Smooth muscle cell (in vitro differentiated cells): ENCODE measurements at regions not wholly inside any gene's neighbourhood (a gene's known extent, or its start where the extent isn't known, plus 50 kb on each side); places are given as distances from the start of the nearest gene placed in this dataset.

Experiments used
- DNase-seq: peaks from one replicate; lab custom pipeline; 2025; ENCODE audit not compliant: unreplicated experiment; lab: John Stamatoyannopoulos, UW
- H2AFZ ChIP-seq: fragments of 200-600 bp; sonication (generic); 2 replicates; pipeline ENCODE4 v1.6.0; 2016; ENCODE audit warnings: antibody characterized with exemption, low read depth, mild to moderate bottlenecking
- H3F3A ChIP-seq: fragments of 200-600 bp; sonication (generic); 2 replicates; pipeline ENCODE4 v1.6.0; 2017; ENCODE audit warnings: antibody characterized with exemption, low read depth
- H3K27ac ChIP-seq: fragments of 200-600 bp; sonication (generic); 2 replicates; pipeline ENCODE4 v1.5.1; 2016; ENCODE audit warnings: low read depth, mild to moderate bottlenecking
- H3K27me3 ChIP-seq: fragments of 200-600 bp; sonication (generic); 2 replicates; pipeline ENCODE4 v1.6.1; 2016; ENCODE audit warnings: low read depth, mild to moderate bottlenecking
- H3K36me3 ChIP-seq: fragments of 200-600 bp; sonication (generic); 2 replicates; pipeline ENCODE4 v1.5.1; 2016; ENCODE audit warnings: low read depth
- H3K4me1 ChIP-seq: fragments of 200-600 bp; sonication (generic); 2 replicates; pipeline ENCODE4 v1.5.1; 2016; ENCODE audit warnings: low read depth
- H3K4me2 ChIP-seq: fragments of 200-600 bp; sonication (generic); 2 replicates; pipeline ENCODE4 v1.6.0; 2016; ENCODE audit warnings: mild to moderate bottlenecking
- H3K4me3 ChIP-seq: fragments of 200-600 bp; sonication (generic); 2 replicates; pipeline ENCODE4 v1.5.1; 2016; ENCODE audit warnings: mild to moderate bottlenecking
- H3K79me2 ChIP-seq: fragments of 200-600 bp; sonication (generic); 2 replicates; pipeline ENCODE4 v1.6.0; 2016; ENCODE audit warnings: low read depth, mild to moderate bottlenecking
- H3K9ac ChIP-seq: fragments of 200-600 bp; sonication (generic); 2 replicates; pipeline ENCODE4 v1.6.0; 2016; ENCODE audit warnings: low read depth
- H3K9me3 ChIP-seq: fragments of 200-600 bp; sonication (generic); replicated peaks from 2 replicates; pipeline ENCODE4 v1.5.1; 2016; ENCODE audit warnings: low read depth
- H4K20me1 ChIP-seq: fragments of 200-600 bp; sonication (generic); 2 replicates; pipeline ENCODE4 v1.6.0; 2016; ENCODE audit warnings: low read depth
- WGBS: methylation state at CpG from one replicate; pipeline ENCODE4 v1.1.7; 2016; ENCODE audit warnings: low lambda C conversion rate; 5-methylcytosine and 5-hydroxymethylcytosine counted together
- TF ChIP-seq, protein P1 (sequence below): fragments of 200-600 bp; sonication (generic); IDR thresholded peaks from 2 replicates; pipeline ENCODE4 v1.5.1; 2017; ENCODE audit warnings: borderline replicate concordance, mild to moderate bottlenecking, antibody characterized with exemption; ENCODE audit not compliant: insufficient read depth, poor library complexity, severe bottlenecking

DNA sequence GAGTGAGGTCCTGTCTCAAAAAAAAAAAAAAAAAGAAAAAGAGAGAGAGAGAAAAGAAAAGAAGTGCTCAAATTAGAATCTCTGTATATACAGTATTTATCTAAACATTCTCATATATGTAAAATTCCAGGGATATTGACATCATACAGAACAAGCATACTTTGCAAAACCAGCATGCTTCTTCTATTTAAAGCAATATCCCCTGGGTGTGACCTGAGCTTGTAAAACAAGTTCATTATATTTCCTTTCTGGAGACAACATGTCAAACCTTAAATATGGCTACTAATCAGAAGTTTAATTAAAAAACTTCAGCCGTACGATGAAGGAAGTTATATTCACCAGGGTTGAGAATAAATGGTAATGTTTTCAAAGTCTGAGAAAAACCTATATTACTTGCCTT, 175.8 kb upstream of the HMGA2 start:
- peak overlapping the region; percentile 28 for H2AFZ ChIP-seq
- no peak for DNase-seq
- H3K9ac ChIP-seq, result peak overlapping the region; percentile 24
- no peaks in the 10 kb centered on the region for H3K27me3 ChIP-seq
- H3F3A ChIP-seq, result no peaks in the 10 kb centered on the region
- 97% methylated on average over 2 of the region's 2 CpGs for WGBS
- no peaks in the 10 kb centered on the region for H3K79me2 ChIP-seq
- TF ChIP-seq, protein P1, sequence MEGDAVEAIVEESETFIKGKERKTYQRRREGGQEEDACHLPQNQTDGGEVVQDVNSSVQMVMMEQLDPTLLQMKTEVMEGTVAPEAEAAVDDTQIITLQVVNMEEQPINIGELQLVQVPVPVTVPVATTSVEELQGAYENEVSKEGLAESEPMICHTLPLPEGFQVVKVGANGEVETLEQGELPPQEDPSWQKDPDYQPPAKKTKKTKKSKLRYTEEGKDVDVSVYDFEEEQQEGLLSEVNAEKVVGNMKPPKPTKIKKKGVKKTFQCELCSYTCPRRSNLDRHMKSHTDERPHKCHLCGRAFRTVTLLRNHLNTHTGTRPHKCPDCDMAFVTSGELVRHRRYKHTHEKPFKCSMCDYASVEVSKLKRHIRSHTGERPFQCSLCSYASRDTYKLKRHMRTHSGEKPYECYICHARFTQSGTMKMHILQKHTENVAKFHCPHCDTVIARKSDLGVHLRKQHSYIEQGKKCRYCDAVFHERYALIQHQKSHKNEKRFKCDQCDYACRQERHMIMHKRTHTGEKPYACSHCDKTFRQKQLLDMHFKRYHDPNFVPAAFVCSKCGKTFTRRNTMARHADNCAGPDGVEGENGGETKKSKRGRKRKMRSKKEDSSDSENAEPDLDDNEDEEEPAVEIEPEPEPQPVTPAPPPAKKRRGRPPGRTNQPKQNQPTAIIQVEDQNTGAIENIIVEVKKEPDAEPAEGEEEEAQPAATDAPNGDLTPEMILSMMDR, result no peak
- H3K4me1 ChIP-seq, result peaks cover 7% of the 10 kb centered on the region
- H3K36me3 ChIP-seq, result no peaks in the 10 kb centered on the region
- no peaks in the 10 kb centered on the region for H3K9me3 ChIP-seq
- peak overlapping the region; percentile 94 for H3K27ac ChIP-seq
- H4K20me1 ChIP-seq, result no peaks in the 10 kb centered on the region
- peak overlapping the region; percentile 54 for H3K4me2 ChIP-seq
- no peak overlapping the region for H3K4me3 ChIP-seq

DNA sequence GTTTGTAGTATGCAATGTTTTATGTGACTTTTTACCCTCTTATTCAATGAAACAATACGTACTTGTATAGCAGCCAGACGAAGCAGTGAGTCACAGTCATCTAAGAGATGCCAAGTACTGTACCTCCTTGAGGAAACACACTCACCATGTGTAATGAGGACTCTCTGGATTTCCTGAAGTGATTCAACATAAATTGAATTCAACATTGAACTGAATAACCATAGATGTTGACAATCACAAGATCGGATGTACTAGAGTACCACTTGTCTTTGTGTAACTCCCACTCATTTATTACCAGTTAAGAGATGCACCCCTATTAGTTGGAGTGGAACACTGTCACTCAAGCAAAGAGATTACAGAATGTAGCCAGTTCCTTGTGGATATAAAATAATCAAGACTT, 175.2 kb upstream of the HMGA2 start:
- Histone ChIP-seq H3F3A (no peaks in the 10 kb centered on the region), H3K4me2 (peak overlapping the region; percentile 54), H3K79me2 (no peaks in the 10 kb centered on the region), H3K9ac (peak overlapping the region; percentile 24), H3K4me1 (peaks cover 7% of the 10 kb centered on the region), H3K27ac (peak overlapping the region; percentile 94), H3K9me3 (no peaks in the 10 kb centered on the region), H2AFZ (peak overlapping the region; percentile 28), H3K4me3 (no peak overlapping the region), H3K27me3 (no peaks in the 10 kb centered on the region), H3K36me3 (no peaks in the 10 kb centered on the region), H4K20me1 (no peaks in the 10 kb centered on the region)
- TF ChIP-seq, protein P1, result no peak
- DNase-seq, result no peak
- WGBS, result 24% methylated on average over 3 of the region's 3 CpGs

DNA sequence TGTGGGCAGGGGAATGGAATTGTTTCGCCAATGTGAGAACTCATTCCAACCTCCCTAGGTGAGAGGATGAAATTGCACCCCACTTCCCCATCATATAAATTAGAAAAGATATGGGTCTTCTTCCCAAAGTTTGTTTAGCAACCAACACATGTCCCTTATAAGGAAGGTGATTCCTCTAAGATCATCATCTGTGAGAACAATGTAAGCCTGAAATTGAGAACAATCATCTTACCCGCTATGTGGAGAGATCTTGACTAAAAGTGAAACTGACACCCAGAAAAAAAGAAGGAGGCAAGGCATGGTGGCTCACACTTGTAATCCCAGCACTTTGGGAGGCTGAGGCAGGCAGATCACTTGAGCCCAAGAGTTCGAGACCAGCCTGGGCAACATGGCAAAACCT, 173.2 kb upstream of the HMGA2 start:
- no peak for DNase-seq
- Histone ChIP-seq H3K79me2 (no peaks in the 10 kb centered on the region), H3K9ac (no peak overlapping the region), H4K20me1 (no peaks in the 10 kb centered on the region), H2AFZ (no peak overlapping the region), H3K27me3 (no peaks in the 10 kb centered on the region), H3K36me3 (no peaks in the 10 kb centered on the region), H3K4me2 (no peak overlapping the region), H3K4me3 (no peak overlapping the region), H3K9me3 (no peaks in the 10 kb centered on the region), H3K27ac (no peak overlapping the region), H3F3A (peaks cover 4% of the 10 kb centered on the region), H3K4me1 (peaks cover 16% of the 10 kb centered on the region)
- TF ChIP-seq, protein P1, result no peak
- WGBS, result 99% methylated on average over 3 of the region's 3 CpGs

DNA sequence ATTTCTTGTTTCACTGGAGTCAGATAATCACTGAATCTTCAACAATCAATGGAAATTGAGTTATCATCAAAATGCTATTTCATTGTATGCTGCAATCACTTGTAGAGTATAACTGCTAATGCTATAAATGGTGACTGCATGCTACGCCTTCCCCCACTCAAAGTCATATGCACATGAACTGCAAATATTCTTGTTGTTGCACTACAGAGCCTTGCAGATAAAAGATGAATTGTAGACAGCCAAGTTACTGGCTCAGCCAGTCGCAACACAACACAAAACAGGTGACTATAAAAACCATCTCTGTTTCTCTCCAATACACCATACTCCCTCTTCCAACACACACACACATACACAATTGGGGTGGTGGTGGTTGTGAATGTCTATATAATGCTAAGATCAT, 171.0 kb upstream of the HMGA2 start:
- H3K4me2 ChIP-seq, result no peak overlapping the region
- TF ChIP-seq, protein P1, result no peak
- no peaks in the 10 kb centered on the region for H3K79me2 ChIP-seq
- H4K20me1 ChIP-seq, result no peaks in the 10 kb centered on the region
- no peaks in the 10 kb centered on the region for H3K9me3 ChIP-seq
- no peaks in the 10 kb centered on the region for H3K27me3 ChIP-seq
- no peak overlapping the region for H3K9ac ChIP-seq
- H3K4me3 ChIP-seq, result no peak overlapping the region
- no peaks in the 10 kb centered on the region for H3K36me3 ChIP-seq
- no peak for DNase-seq
- peak overlapping the region; percentile 36 for H3K27ac ChIP-seq
- H3K4me1 ChIP-seq, result peaks cover 28% of the 10 kb centered on the region
- peaks cover 13% of the 10 kb centered on the region for H3F3A ChIP-seq
- 61% methylated on average over 2 of the region's 2 CpGs for WGBS
- no peak overlapping the region for H2AFZ ChIP-seq
